H1 (cell line): ENCODE measurements at regions not wholly inside any gene's neighbourhood (a gene's known extent, or its start where the extent isn't known, plus 50 kb on each side); places are given as distances from the start of the nearest gene placed in this dataset.

Experiments
- CHD7 ChIP-seq: fragments of 300-600 bp; sonication (generic); IDR thresholded peaks from 2 replicates; pipeline ENCODE4 v1.7.1; 2012; ENCODE audit warnings: low read length, moderate library complexity, mild to moderate bottlenecking, inconsistent platforms; ENCODE audit not compliant: insufficient replicate concordance
- CREB1 ChIP-seq: IDR thresholded peaks from 2 replicates; pipeline ENCODE4 v1.6.1; 2012; ENCODE audit warnings: inconsistent platforms
- EP300 ChIP-seq, 2 experiments: IDR thresholded peaks; 1 replicate in 1 of 2; 2 replicates in 1 of 2; pipeline ENCODE4 v1.6.1; 2011 to 2012; ENCODE audit warnings: low read depth in 2 of 2, low read length in 2 of 2, mild to moderate bottlenecking in 2 of 2, borderline replicate concordance in 1 of 2, inconsistent platforms in 1 of 2, moderate library complexity in 1 of 2
- YY1 ChIP-seq: IDR thresholded peaks from 2 replicates; pipeline ENCODE4 v1.6.1; 2011; ENCODE audit warnings: low read depth, mild to moderate bottlenecking, low read length

DNA sequence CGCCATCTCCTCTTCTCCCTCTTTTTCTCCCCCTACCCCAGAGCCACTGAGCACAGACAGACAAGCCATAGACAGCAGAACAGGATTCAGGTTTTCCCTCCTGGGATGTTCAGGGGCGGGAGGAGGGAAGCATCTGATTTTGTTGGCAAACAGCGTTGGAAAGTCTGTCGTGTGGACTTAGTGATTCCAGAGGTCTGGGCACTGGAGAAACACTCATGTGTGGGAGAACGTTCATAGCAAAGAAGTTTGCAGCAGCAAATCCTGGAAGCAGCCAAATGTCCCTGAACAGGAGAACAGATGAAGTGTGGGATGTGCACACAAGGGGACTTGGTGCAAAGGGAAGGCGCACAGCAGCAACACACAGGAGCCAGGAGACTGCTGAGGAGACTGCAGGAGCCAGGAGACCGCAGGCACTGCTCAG is 264.1 kb upstream of the CDYL start (continued):
- TF ChIP-seq CHD7 (no peak), YY1 (no peak), CREB1 (no peak), EP300 (IDR thresholded peaks at IDR 0.05; ENCODE audit: borderline replicate concordance in 1 of 2, low read depth in 2 of 2, low read length in 2 of 2) (no peak)
